Progenitor cell of endocrine pancreas (in vitro differentiated cells): ENCODE measurements at regions not wholly inside any gene's neighbourhood (a gene's known extent, or its start where the extent isn't known, plus 50 kb on each side); places are given as distances from the start of the nearest gene placed in this dataset.

Source experiments
- DNase-seq: peaks from one replicate; pipeline ENCODE4 v3.0.0; 2021; ENCODE audit warnings: low spot score; ENCODE audit not compliant: unreplicated experiment
- H3K27ac Mint-ChIP-seq: 2 replicates; pipeline ENCODE4 v1.8.0; 2021; ENCODE audit warnings: mild to moderate bottlenecking, moderate library complexity, mixed read lengths
- H3K27me3 Mint-ChIP-seq: 2 replicates; pipeline ENCODE4 v1.8.0; 2021; ENCODE audit warnings: mixed read lengths
- H3K36me3 Mint-ChIP-seq: 2 replicates; pipeline ENCODE4 v1.8.0; 2022; ENCODE audit warnings: mixed read lengths; ENCODE audit not compliant: insufficient read depth
- H3K4me1 Mint-ChIP-seq: 2 replicates; pipeline ENCODE4 v1.8.0; 2021; ENCODE audit warnings: low read depth, mixed read lengths
- H3K4me3 Mint-ChIP-seq: 2 replicates; pipeline ENCODE4 v1.8.0; 2021; ENCODE audit warnings: low read depth, mild to moderate bottlenecking, moderate library complexity, mixed read lengths
- H3K9me3 Mint-ChIP-seq: 2 replicates; pipeline ENCODE4 v1.8.0; 2021; ENCODE audit warnings: low read depth, mixed read lengths
- TF ChIP-seq, protein P1 (sequence below): fragments of 200-600 bp; sonication (generic); IDR thresholded peaks from one replicate; pipeline ENCODE4 v1.5.0; 2021; ENCODE audit warnings: antibody characterized with exemption, mild to moderate bottlenecking; ENCODE audit not compliant: unreplicated experiment

DNA sequence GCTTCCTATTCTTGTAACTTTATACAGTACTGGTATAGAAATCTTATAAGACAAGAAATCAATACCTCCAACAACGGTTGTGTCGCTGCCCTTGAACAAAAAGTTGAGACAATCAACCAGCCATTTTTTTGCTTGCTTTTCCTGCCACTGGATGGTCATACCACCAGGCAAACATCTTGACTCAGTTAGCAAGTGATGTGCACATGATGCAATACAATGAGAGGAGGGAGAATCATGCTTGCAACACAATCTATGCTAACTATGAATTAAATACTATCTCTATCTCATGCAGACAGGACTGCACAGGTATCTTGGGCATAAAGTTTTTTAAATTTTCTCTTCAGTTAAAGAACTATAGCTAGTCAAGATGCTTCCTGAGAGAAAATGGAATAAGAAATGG, 877.7 kb upstream of the CITED2 start:
- no peaks in the 10 kb centered on the region for H3K27me3 Mint-ChIP-seq
- no peak overlapping the region for H3K4me3 Mint-ChIP-seq
- H3K4me1 Mint-ChIP-seq, result peaks cover 3% of the 10 kb centered on the region
- no peak overlapping the region for H3K27ac Mint-ChIP-seq
- TF ChIP-seq, protein P1, sequence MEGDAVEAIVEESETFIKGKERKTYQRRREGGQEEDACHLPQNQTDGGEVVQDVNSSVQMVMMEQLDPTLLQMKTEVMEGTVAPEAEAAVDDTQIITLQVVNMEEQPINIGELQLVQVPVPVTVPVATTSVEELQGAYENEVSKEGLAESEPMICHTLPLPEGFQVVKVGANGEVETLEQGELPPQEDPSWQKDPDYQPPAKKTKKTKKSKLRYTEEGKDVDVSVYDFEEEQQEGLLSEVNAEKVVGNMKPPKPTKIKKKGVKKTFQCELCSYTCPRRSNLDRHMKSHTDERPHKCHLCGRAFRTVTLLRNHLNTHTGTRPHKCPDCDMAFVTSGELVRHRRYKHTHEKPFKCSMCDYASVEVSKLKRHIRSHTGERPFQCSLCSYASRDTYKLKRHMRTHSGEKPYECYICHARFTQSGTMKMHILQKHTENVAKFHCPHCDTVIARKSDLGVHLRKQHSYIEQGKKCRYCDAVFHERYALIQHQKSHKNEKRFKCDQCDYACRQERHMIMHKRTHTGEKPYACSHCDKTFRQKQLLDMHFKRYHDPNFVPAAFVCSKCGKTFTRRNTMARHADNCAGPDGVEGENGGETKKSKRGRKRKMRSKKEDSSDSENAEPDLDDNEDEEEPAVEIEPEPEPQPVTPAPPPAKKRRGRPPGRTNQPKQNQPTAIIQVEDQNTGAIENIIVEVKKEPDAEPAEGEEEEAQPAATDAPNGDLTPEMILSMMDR, result no peak
- peaks cover 5% of the 10 kb centered on the region for H3K9me3 Mint-ChIP-seq
- no peaks in the 10 kb centered on the region for H3K36me3 Mint-ChIP-seq
- DNase-seq, result no peak

DNA sequence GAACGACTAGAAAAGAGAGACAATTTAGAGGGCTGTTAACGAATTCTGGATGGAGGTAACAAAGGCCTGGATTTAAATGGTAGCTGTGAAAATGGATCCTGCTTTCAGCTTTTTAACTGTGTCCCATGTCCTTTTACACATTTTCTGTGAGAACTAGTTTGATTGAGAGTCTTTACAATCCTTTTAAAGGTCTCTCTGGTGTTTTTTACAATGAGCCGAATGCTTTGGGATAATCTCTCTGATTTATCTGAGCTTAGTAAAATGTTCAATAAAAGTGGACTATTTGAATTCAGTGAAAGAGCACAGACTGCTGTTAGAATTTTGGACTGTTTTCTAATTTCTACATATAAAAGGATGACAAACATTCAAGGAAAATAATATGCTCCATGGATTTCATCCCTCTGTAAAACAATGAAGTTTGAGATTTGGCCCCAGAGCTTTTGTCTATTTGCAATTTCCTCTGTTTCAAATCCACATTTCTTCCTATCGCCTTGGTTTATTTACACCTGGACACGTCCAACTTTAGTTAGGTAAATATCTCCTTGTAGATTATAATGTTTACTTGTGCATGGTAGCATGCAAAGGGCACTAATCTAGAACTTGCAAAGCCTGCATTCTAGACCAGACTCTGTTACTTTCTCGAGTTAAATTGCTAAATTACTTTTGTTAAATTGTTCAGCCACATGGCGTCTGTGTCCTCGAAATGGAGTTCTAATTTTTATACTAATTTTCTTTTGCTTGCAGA, 871.0 kb upstream of the CITED2 start:
- H3K9me3 Mint-ChIP-seq, result peaks cover 9% of the 10 kb centered on the region
- no peaks in the 10 kb centered on the region for H3K36me3 Mint-ChIP-seq
- no peaks in the 10 kb centered on the region for H3K4me1 Mint-ChIP-seq

DNA sequence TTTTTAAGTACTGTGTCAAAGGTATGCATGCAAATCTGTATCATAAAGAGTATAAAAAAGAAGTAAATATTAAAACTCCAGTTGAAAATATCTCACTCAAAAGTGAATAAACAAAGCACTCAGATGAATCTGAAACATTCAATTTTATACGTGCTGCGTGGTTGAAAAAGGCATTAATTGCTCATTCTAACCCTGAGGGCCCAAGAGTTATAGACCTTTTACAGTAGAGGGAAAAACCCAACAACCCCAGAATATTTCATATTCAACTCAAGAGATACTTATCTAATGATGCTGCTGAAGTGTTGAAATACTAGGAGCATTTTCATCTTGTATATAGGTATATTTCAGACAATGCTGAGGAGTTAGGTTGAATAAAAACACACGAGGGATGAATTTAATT, 862.8 kb upstream of the CITED2 start:
- TF ChIP-seq, protein P1, result no peak
- H3K4me1 Mint-ChIP-seq, result no peaks in the 10 kb centered on the region
- no peak for DNase-seq
- H3K36me3 Mint-ChIP-seq, result no peaks in the 10 kb centered on the region
- no peaks in the 10 kb centered on the region for H3K27me3 Mint-ChIP-seq
- H3K27ac Mint-ChIP-seq, result no peak overlapping the region
- peaks cover 21% of the 10 kb centered on the region for H3K9me3 Mint-ChIP-seq
- no peak overlapping the region for H3K4me3 Mint-ChIP-seq

More for the DNA sequence above, 871.0 kb upstream of the CITED2 start:
- DNase-seq, result no peak
- Mint-ChIP-seq H3K4me3 (no peak overlapping the region), H3K27ac (no peak overlapping the region), H3K27me3 (no peaks in the 10 kb centered on the region)
- TF ChIP-seq, protein P1, result no peak

- no peak overlapping the region for H3K27ac Mint-ChIP-seq
- no peaks in the 10 kb centered on the region for H3K36me3 Mint-ChIP-seq
- no peaks in the 10 kb centered on the region for H3K27me3 Mint-ChIP-seq
- H3K4me3 Mint-ChIP-seq, result no peak overlapping the region
- H3K4me1 Mint-ChIP-seq, result no peaks in the 10 kb centered on the region
- TF ChIP-seq, protein P1, result no peak
- H3K9me3 Mint-ChIP-seq, result peaks cover 25% of the 10 kb centered on the region
- DNase-seq, result no peak
Measured at GRCh38 chr6:140236732-140237131, 862.3 kb upstream of the CITED2 start.

DNA sequence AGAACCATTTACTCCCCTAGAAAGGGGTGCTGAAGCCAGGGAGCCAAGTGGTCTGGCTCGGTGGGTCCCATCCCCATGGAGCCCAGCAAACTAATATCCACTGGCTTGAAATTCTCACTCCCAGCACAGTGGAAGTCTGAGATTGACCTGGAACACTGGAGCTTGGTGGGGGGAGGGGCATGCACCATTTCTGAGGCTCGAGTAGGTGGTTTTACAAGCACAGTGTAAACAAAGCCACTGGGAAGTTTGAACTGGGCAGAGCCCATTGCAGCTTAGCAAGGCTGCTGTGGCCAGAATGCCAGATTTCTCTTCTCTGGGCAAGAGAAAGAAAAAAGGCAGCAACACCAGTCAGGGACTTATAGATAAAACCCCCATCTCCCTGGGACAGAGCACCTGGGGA, 855.8 kb upstream of the CITED2 start:
- no peaks in the 10 kb centered on the region for H3K27me3 Mint-ChIP-seq
- H3K4me1 Mint-ChIP-seq, result peaks cover 11% of the 10 kb centered on the region
- TF ChIP-seq, protein P1, result no peak
- DNase-seq, result no peak
- H3K36me3 Mint-ChIP-seq, result no peaks in the 10 kb centered on the region
- H3K4me3 Mint-ChIP-seq, result no peak overlapping the region
- H3K27ac Mint-ChIP-seq, result no peak overlapping the region
- peaks cover 28% of the 10 kb centered on the region for H3K9me3 Mint-ChIP-seq
